ENCODE measurements at regions not wholly inside any gene's neighbourhood (a gene's known extent, or its start where the extent isn't known, plus 50 kb on each side); places are given as distances from the start of the nearest gene placed in this dataset.

DNA sequence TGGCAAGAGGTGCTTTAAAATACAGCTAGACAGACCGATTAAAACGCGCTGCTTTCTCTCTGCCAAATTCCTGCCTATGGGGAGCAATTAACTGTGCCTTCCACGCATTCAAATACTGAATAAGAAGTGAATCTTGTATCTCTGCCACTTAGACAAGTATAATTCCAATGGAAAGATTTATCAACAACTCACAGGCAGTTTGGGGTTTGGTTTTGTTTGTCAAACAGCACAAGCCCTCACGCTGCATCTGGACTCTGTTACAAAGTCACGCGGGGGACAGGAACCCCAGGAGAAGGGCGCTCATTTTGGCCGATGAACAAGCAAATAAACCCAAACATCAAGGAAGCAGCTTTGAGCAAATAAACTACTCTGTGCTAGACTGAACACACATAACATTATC is 61.8 kb upstream of the TMCO5A start:
- DNase-seq (ENCODE audit: low read depth in 2 of 2), result no peak

DNA sequence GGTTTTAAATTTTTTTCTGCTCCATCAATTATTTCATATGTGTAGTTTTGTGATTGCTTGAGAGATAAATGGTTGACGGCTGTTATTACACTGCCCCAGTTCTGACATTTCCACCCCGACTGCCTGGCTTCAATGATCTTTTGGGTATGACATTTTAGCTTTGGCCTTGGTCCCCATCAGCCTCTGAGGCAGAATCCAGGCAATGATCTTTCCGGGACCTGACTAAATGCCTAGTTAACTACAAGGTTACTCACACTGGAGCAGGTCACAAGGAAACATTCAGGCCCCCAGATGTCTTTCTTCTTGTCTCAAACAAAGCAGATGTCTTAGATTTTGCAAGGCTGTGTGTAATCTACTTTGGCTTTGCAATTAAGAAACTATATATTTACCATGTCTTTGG is 61.1 kb upstream of the TMCO5A start:
- DNase-seq (ENCODE audit: low read depth in 2 of 2), result no peak

DNA sequence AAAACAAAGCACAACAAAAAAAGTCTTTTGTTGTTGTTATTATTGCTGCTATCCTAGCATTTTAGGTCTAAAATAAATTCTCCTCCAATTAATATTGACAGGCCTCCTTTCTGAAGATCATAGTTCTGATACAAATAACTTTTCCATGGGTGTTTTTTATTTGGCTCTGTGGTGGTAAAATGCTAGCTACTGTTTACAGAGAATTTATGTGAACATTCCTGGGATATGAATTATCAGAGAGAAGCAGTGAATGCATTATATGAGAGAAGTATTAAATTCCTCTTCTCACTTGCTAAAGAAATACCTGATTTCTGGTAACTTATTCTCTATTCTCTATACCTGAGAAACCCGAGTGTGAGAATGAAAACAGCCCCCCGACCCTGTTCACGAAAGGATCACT is 57.5 kb upstream of the TMCO5A start:
- DNase-seq (ENCODE audit: low read depth in 2 of 2), result no peak

DNA sequence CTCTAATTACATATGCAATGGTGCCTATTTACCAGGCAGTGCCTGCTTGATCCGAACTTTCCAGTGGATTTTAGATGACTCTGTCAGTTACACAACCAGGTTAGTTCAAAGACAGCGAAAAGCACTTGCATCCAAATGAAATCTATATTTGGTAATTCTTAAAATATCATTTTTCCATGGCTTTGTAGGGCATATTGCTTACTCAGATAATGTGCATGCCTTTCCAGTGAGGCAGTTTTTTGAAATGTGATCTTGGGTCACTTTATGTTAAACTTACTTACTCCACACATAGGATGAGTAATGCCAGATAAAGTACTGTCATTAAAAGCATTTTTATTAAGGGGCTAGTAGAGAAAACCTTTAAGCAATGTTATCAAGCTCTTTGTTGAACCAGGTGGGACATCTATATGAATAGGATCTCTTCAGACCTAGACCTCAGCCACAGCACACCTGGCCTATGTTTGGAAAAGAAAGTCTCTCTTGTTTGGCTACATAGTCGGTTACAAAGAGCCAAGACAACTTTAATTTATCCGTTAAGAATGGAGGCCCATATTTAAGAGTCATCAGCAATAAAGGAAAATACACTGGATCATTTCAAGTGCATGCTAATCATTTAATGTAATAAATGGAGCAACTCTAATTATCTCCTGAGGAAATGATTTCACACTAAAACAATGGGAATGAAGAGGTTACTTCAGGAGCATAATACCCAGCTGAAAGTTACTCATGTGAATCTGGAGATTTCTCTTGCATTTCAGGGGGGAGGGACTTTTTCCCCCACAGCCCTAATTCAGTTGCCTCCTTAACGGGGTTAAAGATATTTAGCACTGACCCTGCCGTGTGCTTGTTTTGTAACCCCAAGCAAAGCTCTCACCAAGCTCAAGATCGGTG is 56.3 kb upstream of the TMCO5A start:
- DNase-seq (ENCODE audit: low read depth in 2 of 2), result no peak

DNA sequence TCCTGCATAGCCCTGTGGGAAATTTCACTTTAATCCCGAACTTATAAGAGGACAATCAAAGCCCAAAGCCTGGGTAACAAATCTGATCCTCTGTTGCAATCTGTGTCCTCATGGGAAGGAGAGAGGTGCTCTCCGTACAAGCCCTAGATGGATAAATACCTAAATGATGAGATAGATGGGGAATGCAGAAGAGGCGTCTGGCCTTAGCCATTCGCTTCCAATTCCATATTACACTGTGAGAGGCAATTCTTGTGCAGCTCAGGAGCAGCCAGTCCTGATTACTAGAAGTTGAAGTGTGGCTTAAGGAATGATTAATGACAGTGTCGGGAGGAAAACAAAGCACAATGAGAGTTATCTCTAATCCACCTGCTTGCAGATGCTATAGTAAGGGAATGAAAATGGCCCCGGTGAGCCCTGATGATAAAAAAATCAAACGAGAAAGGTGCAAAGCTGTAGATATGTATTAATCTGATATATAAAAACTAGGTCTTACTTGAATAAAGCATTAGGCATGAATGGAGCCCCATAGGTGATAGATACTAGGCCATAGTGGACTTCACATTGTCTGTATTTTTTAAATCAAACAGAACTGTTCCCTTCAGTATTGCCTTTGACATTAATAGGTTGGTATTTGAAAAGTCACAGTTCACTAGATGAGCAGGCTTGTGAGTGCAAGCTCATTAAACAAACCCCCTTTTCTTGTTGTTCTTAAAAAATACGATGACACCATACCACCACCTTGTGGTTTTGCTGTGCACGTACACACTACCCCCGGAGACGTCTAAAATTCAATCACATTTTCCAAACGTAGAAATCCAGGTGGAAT is 54.2 kb upstream of the TMCO5A start:
- DNase-seq (ENCODE audit: low read depth in 2 of 2), result no peak

DNA sequence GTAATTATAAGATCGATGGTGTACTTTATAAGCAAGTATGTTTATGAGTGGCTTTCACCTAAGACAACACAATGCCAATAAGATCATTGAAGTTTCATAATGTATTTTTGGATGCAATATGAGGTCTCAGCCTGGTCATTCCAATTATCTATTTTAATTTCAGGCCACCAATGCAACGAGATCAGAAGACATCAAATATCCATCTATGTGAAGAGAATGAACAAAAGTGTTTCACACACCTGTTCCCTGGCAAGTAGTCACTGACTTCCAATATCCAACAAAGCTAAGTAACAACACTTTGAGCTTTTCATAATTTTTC is 53.6 kb upstream of the TMCO5A start:
- DNase-seq (ENCODE audit: low read depth in 2 of 2), result no peak

DNA sequence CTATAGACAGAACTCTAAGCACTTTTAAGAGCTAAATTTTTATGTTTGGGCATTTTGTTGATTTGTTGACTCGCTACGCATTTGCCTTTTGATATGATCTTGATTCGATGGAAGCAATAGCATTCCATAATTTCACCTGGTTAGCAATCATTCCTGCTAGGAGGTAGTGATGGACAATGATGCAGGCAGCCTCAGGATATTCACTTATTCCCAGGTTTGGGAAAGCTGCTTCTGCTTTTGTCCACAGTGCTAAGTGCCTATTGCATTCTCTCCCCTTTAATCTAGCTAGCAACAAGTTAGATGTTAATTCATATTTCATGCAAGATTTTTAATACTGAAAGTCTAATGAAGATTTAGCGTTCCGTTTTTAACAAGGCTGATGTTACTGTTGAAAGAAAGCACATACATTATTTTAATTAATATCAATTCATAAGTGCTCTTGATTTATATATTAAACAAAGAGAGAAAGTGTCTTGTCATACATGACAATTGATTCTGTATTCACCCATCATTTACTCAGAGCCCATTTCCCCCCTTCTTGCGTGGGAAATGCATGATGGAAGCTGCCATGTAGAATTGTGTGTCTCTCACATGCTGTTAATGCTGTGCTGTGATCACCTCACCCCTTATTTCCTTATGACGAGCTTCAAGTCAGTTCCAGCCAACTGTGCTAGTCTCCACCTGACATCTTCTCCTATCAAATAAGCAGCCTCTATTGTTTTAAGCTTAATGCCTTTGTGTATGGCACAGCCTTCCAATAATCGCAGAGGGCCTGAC is 53.0 kb upstream of the TMCO5A start:
- no peak for DNase-seq (ENCODE audit: low read depth in 2 of 2)

DNA sequence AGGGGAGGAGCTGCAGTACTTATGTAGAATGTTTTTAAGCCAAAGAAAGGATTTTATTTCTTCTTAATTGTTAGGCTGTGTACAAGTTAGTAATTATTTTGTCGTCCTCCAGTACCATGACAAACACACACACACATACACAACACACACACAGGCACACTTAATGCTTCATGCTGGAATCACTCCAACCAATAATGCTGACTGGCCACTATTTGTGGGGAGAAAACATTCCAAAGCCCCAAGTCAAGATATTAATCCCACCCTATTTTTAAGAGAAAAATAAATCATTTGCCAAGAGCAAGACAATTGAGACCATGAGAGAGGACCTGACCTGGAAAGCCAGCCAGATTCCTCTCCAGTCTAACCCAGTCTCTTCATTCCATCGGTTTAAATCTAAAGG is 51.8 kb upstream of the TMCO5A start:
- DNase-seq (ENCODE audit: low read depth in 2 of 2), result no peak
